Lung (tissue), 11 donors: ENCODE measurements at regions not wholly inside any gene's neighbourhood (a gene's known extent, or its start where the extent isn't known, plus 50 kb on each side); places are given as distances from the start of the nearest gene placed in this dataset.

ENCODE experiments used
- ATAC-seq: fragments of 200-7000 bp; cut with Tn5 transposase; one replicate; pipeline ENCODE4 v1.9.1; 2020; ENCODE audit warnings: moderate number of reproducible peaks; ENCODE audit not compliant: insufficient read depth, low FRiP score
- DNase-seq, 3 donors: peaks; one replicate each; pipeline ENCODE4 v3.0.0-alpha.2; 2013 to 2017
- H3K27ac ChIP-seq, 2 donors: one replicate each; pipeline ENCODE4 v1.5.1; 2013; ENCODE audit warnings: mild to moderate bottlenecking in 2 of 2, moderate library complexity in 2 of 2, control low read depth in 1 of 2, inconsistent platforms in 1 of 2, low read depth in 1 of 2, low read length in 1 of 2
- H3K27me3 ChIP-seq, 3 donors: one replicate each; pipeline ENCODE4 v1.5.1; 2013; ENCODE audit warnings: low read length in 2 of 3; ENCODE audit not compliant: control insufficient read depth in 3 of 3, insufficient read depth in 3 of 3
- H3K36me3 ChIP-seq, 4 donors: one replicate each; pipeline ENCODE4 v1.5.1; 2013; ENCODE audit warnings: low read length in 4 of 4, mild to moderate bottlenecking in 1 of 4, moderate library complexity in 1 of 4; ENCODE audit not compliant: control insufficient read depth in 4 of 4, insufficient read depth in 4 of 4
- H3K4me1 ChIP-seq, 5 donors: one replicate each; pipeline ENCODE4 v1.5.1; 2013; ENCODE audit warnings: low read length in 5 of 5, mild to moderate bottlenecking in 2 of 5, moderate library complexity in 1 of 5; ENCODE audit not compliant: control insufficient read depth in 5 of 5, insufficient read depth in 5 of 5
- H3K4me3 ChIP-seq: one replicate; pipeline ENCODE4 v1.5.1; 2013; ENCODE audit warnings: mild to moderate bottlenecking, control low read depth, moderate library complexity
- H3K9ac ChIP-seq, 2 donors: one replicate each; pipeline ENCODE4 v1.5.1; 2013; ENCODE audit warnings: low read length in 2 of 2, control low read depth in 1 of 2; ENCODE audit not compliant: insufficient read depth in 1 of 2
- H3K9me3 ChIP-seq, 4 donors: one replicate each; pipeline ENCODE4 v1.5.1; 2013; ENCODE audit warnings: low read length in 3 of 4, mild to moderate bottlenecking in 1 of 4, moderate library complexity in 1 of 4; ENCODE audit not compliant: control insufficient read depth in 4 of 4, insufficient read depth in 3 of 4
- CTCF ChIP-seq: IDR thresholded peaks from 2 replicates; pipeline ENCODE4 v1.5.1; 2012; ENCODE audit warnings: mild to moderate bottlenecking; ENCODE audit errors: control extremely low read depth, extremely low read depth
- WGBS, 2 donors: extraction: QIAGEN DNeasy Blood & Tissue Kit; methylation state at CpG; one replicate each; pipeline ENCODE4 v1.1.7; 2013; 5-methylcytosine and 5-hydroxymethylcytosine counted together
- donor health status: control.
- donor health status: control.
- donor health status: Bipolar disorder and iron deficiency.
- donor health status: healthy.
- donor health status: DM: yes; HTN: yes; CAD: no.

DNA sequence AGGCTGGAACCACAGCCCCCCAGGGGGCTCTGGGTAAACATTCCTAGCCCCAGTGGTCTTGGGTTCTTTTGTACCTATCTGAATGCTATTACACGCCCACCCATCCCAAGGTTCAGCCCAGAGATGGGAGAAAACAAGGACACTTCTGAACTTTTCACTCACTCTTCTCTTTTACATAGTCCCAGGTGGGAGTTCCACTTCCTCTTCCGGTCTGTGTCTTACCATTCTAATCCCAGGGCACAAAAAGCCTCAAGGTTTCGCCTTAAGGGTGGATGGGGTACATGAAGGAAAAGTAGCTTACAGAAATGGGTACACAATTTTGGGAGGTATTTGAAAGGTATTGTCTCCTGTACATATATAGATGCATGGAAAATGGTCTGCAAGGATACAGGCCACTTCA lies 79.0 kb downstream of the TMEM30B start:
- Histone ChIP-seq H3K4me1 (no peaks in the 10 kb centered on the region), H3K27ac (no peak overlapping the region), H3K9me3 (no peaks in the 10 kb centered on the region), H3K4me3 (no peak overlapping the region), H3K9ac (no peak overlapping the region), H3K36me3 (no peaks in the 10 kb centered on the region), H3K27me3 (no peaks in the 10 kb centered on the region)
- WGBS, 2 donors: 87 to 90% methylated on average over 3 of the region's 3 CpGs
- DNase-seq (no peak), ATAC-seq (no peak)
- no peak for TF ChIP-seq CTCF

GRCh38 chr14:61201171-61201570 lies 80.0 kb downstream of the TMEM30B start:
- no peak overlapping the region for H3K27ac ChIP-seq
- DNase-seq (no peak), ATAC-seq (no peak)
- no peaks in the 10 kb centered on the region for H3K9me3 ChIP-seq
- 57 to 58% methylated on average over 3 of the region's 3 CpGs for WGBS, 2 donors
- no peaks in the 10 kb centered on the region for H3K27me3 ChIP-seq
- H3K4me3 ChIP-seq: no peak overlapping the region
- no peak overlapping the region for H3K9ac ChIP-seq
- no peaks in the 10 kb centered on the region for H3K36me3 ChIP-seq
- TF ChIP-seq CTCF: no peak
- H3K4me1 ChIP-seq: no peaks in the 10 kb centered on the region

DNA sequence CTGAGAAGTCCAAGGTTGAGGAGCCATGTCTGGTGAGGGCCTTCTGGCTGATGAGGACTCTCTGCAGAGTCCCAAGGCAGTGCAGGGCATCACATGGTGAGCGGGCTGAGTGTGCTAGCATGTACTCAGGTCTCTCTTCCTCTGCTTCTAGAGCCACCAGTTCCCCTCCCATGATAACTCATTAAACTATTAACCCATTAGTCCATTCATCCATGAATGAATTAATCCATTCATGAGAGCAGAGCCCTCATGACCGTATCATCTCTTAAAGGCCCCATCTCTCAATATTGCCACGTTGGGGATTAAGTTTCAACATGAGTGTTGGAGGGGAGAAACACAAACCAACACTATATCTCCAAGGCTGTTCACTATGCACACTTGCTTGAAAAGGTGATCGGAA lies 83.7 kb downstream of the TMEM30B start:
- Histone ChIP-seq H3K27me3 (no peaks in the 10 kb centered on the region), H3K36me3 (no peaks in the 10 kb centered on the region), H3K27ac (no peak overlapping the region), H3K4me3 (no peak overlapping the region), H3K9me3 (no peaks in the 10 kb centered on the region), H3K9ac (no peak overlapping the region), H3K4me1 (no peaks in the 10 kb centered on the region)
- DNase-seq: no peak
- ATAC-seq: no peak
- TF ChIP-seq CTCF: no peak
- 73 to 88% methylated on average over 4 of the region's 4 CpGs for WGBS, 2 donors

DNA sequence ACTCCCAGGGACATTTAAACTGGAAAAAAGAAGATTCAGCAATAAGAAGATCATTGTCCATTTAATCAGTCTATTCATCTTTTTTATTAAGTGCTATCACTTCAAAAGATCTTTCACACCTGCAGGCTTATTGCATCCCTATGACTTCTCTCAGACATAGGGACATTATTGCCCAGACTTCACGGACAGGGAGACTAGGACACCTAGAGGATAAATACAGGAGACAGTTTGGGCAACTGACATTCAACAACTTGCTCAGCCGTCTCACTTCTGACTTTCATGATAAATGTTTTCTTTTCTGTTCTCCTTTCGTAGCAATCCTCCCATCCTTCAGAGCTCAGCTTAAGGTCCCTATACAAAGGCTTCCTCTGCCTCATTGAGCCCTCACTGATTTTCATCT lies 84.3 kb downstream of the TMEM30B start:
- Histone ChIP-seq H3K9ac (no peak overlapping the region), H3K4me1 (no peaks in the 10 kb centered on the region), H3K36me3 (no peaks in the 10 kb centered on the region), H3K4me3 (no peak overlapping the region), H3K27ac (no peak overlapping the region), H3K9me3 (no peaks in the 10 kb centered on the region), H3K27me3 (no peaks in the 10 kb centered on the region)
- DNase-seq (no peak), ATAC-seq (no peak)
- TF ChIP-seq CTCF: no peak
- WGBS, 2 donors: 79 to 83% methylated on average over 3 of the region's 3 CpGs
